Type B pancreatic cell (in vitro differentiated cells): ENCODE measurements at regions not wholly inside any gene's neighbourhood (a gene's known extent, or its start where the extent isn't known, plus 50 kb on each side); places are given as distances from the start of the nearest gene placed in this dataset.

ENCODE experiments used
- DNase-seq: peaks from one replicate; pipeline ENCODE4 v3.0.0; 2021; ENCODE audit warnings: mixed read lengths; ENCODE audit not compliant: unreplicated experiment; ENCODE audit errors: extremely low spot score
- H3K27ac Mint-ChIP-seq: 2 replicates; pipeline ENCODE4 v1.8.0; 2021; ENCODE audit warnings: mild to moderate bottlenecking, mixed read lengths
- H3K27me3 Mint-ChIP-seq: 2 replicates; pipeline ENCODE4 v1.8.0; 2021; ENCODE audit warnings: mixed read lengths
- H3K36me3 Mint-ChIP-seq: 2 replicates; pipeline ENCODE4 v1.8.0; 2021; ENCODE audit warnings: mixed read lengths
- H3K4me1 Mint-ChIP-seq: one replicate; pipeline ENCODE4 v1.8.0; 2021; ENCODE audit warnings: mixed read lengths; ENCODE audit not compliant: unreplicated experiment
- H3K4me3 Mint-ChIP-seq: 2 replicates; pipeline ENCODE4 v1.8.0; 2021; ENCODE audit warnings: mild to moderate bottlenecking, mixed read lengths
- H3K9me3 Mint-ChIP-seq: 2 replicates; pipeline ENCODE4 v1.8.0; 2021; ENCODE audit warnings: mixed read lengths
- TF ChIP-seq, protein P1 (sequence below): fragments of 200-600 bp; sonication (generic); conservative IDR thresholded peaks from 2 replicates; pipeline ENCODE4 v1.5.0; 2021; ENCODE audit warnings: antibody characterized with exemption, mild to moderate bottlenecking

DNA sequence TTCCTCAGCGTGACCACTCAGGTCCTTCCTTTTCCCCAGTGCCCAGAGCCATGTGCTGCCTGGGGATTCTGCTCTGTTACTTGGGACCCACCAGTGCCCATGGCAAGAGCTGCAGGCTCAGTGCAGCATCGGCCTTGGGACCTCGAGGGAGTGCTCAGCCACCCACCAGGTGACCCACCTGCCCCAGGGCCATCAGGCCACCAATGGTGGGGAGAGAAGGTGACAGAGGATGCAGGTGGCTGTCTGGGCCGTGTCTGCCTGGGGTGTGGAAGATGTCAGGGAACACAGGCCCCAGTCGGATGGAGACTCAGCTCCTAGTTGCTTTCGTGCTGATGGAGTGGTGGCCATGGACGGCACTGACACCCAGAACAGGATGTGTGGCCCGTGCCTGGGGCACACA lies 104.7 kb upstream of the FAM20C start:
- DNase-seq: no peak
- Mint-ChIP-seq H3K36me3 (no peaks in the 10 kb centered on the region), H3K4me3 (no peak overlapping the region), H3K9me3 (no peaks in the 10 kb centered on the region), H3K4me1 (peaks cover 24% of the 10 kb centered on the region), H3K27ac (no peak overlapping the region), H3K27me3 (peaks cover 19% of the 10 kb centered on the region)
- TF ChIP-seq, protein P1, sequence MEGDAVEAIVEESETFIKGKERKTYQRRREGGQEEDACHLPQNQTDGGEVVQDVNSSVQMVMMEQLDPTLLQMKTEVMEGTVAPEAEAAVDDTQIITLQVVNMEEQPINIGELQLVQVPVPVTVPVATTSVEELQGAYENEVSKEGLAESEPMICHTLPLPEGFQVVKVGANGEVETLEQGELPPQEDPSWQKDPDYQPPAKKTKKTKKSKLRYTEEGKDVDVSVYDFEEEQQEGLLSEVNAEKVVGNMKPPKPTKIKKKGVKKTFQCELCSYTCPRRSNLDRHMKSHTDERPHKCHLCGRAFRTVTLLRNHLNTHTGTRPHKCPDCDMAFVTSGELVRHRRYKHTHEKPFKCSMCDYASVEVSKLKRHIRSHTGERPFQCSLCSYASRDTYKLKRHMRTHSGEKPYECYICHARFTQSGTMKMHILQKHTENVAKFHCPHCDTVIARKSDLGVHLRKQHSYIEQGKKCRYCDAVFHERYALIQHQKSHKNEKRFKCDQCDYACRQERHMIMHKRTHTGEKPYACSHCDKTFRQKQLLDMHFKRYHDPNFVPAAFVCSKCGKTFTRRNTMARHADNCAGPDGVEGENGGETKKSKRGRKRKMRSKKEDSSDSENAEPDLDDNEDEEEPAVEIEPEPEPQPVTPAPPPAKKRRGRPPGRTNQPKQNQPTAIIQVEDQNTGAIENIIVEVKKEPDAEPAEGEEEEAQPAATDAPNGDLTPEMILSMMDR: no peak

DNA sequence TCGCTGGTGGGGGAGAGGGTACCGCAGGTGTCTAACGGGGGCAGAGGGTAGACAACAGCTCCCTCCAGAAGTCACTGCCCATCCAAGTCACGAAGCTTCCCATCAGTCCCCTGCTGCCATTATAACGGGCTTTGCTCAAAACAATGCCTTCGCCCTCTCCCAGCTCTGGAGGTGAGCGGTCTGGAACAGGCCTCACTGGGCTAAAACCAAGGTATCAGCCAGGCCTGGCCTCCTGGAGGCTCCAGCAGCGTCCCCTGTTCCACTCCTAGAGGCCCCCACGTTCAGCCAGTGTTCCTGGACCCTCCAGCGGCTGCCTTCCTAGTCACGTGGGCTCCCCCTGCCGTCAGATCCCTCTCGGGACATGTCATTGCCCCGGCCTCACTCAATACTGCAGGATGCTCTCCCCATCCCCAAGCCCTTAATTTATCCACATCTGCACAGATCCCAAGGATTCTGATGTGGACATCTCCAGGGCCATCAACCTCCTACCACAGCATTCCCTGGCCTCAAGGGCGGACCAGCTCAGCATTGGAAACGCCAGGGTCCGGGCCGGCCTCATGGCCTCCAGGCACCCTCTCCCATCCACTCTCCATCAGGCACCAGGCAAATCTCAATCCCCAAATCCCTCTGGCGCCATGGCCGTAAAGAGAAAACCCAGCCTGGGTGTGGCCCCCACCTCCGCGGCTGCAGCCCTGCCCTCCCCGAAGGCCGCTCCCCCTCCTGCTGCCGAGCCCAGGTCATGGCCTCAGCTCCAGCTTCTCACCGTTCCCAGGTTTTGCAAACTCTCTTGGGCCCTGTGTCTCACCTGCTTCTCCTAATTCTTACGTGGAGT lies 104.1 kb upstream of the FAM20C start:
- Mint-ChIP-seq H3K4me1 (peaks cover 19% of the 10 kb centered on the region), H3K9me3 (no peaks in the 10 kb centered on the region), H3K4me3 (no peak overlapping the region), H3K27ac (no peak overlapping the region), H3K27me3 (peaks cover 16% of the 10 kb centered on the region), H3K36me3 (no peaks in the 10 kb centered on the region)
- DNase-seq: no peak
- TF ChIP-seq, protein P1: peak; percentile 35

GRCh38 chr7:88927-89231 lies 103.5 kb upstream of the FAM20C start:
- Mint-ChIP-seq H3K4me1 (peaks cover 19% of the 10 kb centered on the region), H3K27ac (no peak overlapping the region), H3K27me3 (peaks cover 17% of the 10 kb centered on the region), H3K9me3 (no peaks in the 10 kb centered on the region), H3K4me3 (no peak overlapping the region), H3K36me3 (no peaks in the 10 kb centered on the region)
- DNase-seq: no peak
- TF ChIP-seq, protein P1: no peak

DNA sequence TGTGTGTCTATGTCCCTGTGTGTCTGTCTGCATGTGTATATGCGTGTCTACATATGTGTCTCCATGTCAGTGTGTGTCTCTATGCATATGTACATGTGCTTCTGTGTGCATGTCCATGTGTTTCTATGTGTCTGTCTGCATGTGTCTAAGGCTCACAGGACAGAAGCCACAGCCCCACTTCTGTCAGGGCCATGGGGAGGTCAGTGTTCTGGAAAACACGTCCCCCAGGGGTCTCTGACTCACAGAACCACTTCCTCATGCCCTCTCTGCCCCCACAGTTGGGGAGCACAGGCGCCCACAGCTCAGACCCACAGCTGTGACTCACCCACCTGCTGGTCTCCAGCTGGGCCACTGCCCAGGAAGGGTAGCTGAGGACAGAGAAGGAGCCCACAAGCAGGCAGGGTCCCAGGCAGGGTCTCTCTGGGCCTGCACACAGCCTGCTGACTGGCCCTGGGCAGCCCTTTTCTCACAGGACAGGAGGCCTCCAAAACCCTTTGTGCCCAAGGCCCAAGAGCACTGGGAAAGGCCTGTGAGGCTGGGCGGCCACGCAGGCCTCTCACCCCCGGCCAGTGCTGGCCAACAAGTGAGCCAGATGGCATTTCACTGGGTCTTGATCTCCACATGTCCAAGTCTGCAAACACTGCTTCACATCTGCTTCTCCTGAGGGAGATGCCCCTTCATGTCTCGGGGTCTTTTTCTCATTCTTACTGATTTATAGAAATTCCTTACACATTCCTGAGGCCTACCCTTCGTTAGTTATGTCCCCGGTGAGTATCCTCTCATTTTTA lies 102.9 kb upstream of the FAM20C start:
- Mint-ChIP-seq H3K27ac (peak overlapping the region; percentile 5), H3K4me1 (peaks cover 19% of the 10 kb centered on the region), H3K9me3 (no peaks in the 10 kb centered on the region), H3K36me3 (no peaks in the 10 kb centered on the region), H3K27me3 (peaks cover 19% of the 10 kb centered on the region), H3K4me3 (peak overlapping the region; percentile 3)
- TF ChIP-seq, protein P1: no peak
- DNase-seq: no peak

GRCh38 chr7:90111-91063 lies 102.0 kb upstream of the FAM20C start:
- H3K4me3 Mint-ChIP-seq: peak overlapping the region; percentile 3
- H3K27ac Mint-ChIP-seq: peak overlapping the region; percentile 5
- no peak for DNase-seq
- no peaks in the 10 kb centered on the region for H3K9me3 Mint-ChIP-seq
- no peaks in the 10 kb centered on the region for H3K36me3 Mint-ChIP-seq
- peaks cover 17% of the 10 kb centered on the region for H3K27me3 Mint-ChIP-seq
- peaks cover 19% of the 10 kb centered on the region for H3K4me1 Mint-ChIP-seq
- TF ChIP-seq, protein P1: no peak
